Hematopoietic multipotent progenitor cell treated with erythropoietin and hydrocortisone succinate and interleukin-3 and kit ligand, for 15 days (in vitro differentiated cells): ENCODE measurements at regions not wholly inside any gene's neighbourhood (a gene's known extent, or its start where the extent isn't known, plus 50 kb on each side); places are given as distances from the start of the nearest gene placed in this dataset.

Experiments used
- DNase-seq: peaks from one replicate; pipeline ENCODE4 v3.0.0-alpha.2; 2015; ENCODE audit warnings: low spot score

DNA sequence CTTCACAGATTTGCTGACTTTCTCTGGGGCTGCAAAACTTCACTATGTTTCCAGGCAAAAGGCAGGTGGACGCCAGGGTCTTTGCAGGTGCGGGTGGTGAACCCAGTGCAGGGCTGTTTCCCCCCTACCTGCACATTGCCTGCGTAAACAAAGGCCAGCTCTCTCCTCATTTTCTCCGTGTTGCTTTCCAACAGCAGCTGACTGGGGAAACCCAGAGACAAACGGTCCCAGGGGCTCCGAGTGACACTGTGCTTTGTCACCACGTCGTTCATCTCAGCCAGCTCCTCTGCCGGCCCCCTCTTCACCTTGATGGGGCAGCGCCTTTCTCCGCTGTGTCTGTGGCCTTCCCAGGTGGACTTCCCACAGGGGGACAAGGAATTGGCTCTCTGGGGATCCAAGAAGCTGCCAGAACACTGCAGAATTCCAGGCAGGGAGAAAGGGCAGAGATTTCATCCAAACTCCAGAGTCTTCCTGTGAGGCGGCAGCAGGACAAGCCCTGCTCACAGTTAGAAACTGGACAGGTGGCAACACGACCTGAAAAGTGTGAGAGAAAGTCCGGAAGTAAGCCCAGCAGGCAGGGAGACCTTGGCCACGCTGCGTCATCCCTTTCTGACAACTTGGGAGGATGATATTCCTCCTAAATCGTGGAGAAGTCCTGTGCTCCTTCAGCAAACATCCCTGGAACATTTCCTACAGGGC lies 1493.7 kb downstream of the TBC1D22A start:
- DNase-seq = no peak

DNA sequence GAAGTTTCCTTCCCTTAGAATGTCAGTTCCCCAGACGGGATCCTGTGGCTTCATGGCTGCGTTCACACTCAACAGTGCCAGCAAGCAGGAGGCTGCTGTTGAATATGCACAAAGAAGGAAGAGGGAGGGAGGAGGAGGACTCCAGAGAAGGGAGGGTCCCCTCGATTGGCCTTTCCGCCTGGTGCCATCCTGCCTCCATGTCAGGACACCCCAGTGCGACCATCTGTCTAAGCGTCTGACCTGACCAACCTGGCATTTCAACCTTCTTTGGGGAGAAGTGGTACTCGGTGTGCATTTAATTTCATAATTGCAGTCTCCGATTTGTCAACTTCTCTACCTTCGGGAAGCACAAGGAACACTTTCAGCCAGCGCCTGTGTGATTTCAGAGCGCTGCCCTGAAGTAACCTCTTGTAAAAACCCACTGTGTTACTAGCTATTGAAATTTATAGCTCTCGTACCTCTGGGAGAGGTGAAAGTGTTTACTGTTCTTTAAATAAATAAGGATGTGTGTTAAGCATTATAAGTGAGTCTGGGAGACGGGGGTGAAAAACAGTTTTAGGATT lies 1491.9 kb downstream of the TBC1D22A start:
- DNase-seq = no peak

DNA sequence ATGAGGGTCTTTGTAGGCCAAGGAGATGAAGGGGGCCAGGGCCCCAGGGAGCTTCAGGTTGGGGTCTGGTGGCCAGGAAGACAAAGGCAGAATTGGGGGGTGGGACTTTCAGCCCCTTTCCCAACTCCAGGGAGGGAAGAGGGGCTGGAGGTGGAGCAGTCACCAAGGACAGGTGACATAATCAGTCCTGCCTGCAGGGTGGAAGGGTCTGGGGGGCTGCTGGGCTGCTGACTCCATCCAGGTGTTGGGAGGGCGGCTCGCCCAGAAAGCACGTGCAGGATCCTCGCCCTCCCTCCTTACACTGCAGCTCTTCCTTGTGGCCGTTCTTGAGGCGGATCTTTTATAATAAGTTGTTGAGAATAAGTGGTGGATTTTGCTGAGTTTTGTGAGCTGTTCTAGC lies 1491.1 kb downstream of the TBC1D22A start:
- DNase-seq = no peak

DNA sequence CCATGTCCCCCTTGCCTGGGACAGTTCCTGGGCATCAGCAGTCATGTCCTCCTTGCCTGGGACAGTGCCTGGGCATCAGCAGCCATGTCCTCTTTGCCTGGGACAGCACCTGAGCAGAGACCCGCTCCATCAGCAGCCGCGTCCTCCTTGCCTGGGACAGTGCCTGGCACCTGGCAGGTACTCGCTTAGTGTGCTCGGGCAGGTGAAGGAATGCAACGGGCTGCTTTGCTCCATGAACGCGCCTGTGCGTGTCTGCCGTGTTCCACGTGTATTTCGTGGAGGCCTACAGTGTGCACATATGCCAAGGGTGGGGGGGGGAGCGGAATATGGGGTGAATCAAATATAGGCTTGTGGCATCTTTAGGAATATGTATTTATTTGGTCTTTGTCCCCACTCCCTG lies 1490.7 kb downstream of the TBC1D22A start:
- DNase-seq = no peak

DNA sequence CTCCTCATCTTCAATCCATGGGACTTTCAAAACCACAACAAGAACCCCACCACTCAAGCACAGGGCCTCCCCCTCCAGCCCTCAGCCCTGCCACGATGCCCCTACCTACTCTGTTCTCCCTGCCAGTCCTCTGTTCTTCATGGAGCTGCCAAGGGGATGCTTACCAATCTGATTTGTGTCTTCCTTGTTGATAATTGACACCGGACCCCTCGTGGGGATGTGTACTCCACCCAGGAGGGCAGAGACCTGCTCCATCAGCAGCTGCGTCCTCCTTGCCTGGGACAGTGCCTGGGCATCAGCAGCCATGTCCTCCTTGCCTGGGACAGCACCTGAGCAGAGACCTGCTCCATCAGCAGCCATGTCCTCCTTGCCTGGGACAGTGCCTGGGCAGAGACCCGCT lies 1489.2 kb downstream of the TBC1D22A start:
- no peak for DNase-seq

DNA sequence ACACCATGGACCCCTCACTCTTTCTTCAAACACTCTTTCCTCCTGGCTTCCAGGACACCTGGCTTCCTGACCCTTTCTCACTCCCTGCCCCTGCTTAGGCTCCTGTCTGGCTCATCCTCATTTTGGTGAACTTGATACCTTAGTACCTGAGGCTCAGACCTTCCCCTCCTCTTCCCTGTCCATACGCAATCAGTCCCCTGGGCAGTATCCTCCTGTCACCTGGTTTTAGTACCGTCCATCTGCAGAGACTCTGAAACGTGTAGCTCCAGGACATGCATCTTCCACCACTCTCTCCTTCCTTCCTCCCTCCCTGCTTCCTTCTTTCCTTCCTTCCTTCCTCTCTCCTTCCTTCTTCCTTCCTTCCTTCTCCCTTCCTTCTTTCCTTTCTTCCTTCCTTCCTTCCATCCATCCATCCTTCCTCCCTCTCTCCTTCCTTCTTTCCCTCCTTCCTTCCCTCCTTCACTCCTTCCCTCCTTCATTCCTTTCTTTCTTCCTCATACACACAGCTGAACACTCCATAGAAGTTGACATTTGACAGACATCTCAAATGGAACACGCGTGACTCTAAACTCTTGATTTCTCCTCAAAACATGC lies 1488.6 kb downstream of the TBC1D22A start:
- DNase-seq = no peak

DNA sequence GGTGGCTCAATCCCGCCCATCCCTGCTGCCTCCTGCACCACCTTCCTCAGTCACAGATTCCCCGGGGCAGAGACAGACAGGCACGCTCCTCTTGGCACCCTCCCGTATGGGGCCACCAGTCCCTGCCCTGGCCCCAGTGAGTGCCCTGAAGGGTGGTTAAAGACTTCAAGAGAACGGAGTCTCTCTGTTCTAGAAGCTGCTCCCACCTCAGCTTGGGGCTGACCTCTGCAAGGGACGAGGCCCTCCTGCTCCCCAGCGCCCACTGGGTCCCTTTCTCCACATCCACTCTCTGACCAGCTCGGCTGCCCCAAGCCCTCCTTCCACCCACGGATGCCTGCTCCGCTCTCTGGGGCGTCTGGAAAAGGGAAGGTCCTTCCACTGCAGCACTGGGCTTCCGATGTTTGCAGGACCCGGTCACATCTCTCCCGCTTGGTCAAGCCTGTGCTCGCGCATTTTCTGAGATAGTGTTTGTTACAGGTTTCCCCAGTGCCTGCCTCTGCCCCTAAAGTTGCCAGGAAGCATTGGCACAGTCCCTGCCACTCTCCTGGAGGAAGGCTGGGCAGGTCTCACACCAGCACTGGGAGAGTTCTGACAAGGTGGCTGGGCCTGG lies 1487.9 kb downstream of the TBC1D22A start:
- no peak for DNase-seq

DNA sequence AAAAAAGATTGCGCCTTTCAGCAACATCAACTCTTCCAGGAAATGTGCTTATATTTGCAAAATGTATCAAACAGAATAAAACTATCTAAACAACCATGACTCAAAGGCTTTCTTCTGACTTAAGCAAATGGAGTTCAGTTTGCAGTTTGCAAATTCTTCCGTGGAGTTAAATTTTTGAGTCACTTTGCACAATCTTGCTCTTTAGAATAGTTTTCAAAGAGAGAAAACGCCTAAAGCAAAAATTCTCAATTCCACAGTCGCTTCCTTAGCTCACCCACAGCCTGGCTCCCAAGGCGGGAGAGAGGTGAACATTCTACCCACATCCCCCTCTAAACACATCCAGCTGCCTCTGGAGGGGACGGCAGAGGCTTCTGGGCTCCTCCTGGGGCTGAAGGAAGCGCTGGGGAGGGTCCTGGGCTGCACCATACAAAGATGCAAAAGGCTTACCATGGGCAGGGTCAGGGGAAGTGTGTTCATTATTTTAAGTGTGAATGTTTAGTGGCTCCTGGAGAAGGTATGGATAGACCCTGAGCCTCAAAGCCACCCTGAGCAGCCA lies 1487.3 kb downstream of the TBC1D22A start:
- DNase-seq = no peak

DNA sequence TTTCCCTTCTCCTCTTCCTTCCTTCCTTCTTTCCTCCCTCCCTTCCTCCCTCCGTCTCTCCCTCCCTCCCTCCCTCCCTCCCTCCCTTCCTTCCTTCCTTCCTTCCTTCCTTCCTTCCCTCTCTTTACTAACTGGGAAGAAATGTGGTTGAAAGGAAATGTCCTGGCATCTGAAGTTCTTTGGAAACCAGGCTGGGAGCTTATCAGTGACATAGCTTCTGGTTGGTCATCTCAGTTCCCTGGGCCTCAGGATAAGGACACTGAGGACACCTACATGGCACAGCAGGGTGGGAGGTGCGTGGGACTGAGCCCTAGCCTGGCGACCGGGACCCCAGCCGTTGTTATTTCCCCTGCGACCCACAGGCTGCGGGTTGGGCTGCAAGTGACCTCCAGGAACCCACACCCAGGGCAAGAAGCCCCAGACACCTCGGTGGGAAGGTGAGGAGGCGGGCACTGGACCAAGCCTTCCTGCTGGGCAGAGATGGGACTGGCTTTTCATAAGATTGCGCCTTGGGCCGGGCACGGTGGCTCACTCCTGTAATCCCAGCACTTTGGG lies 1486.5 kb downstream of the TBC1D22A start:
- no peak for DNase-seq

DNA sequence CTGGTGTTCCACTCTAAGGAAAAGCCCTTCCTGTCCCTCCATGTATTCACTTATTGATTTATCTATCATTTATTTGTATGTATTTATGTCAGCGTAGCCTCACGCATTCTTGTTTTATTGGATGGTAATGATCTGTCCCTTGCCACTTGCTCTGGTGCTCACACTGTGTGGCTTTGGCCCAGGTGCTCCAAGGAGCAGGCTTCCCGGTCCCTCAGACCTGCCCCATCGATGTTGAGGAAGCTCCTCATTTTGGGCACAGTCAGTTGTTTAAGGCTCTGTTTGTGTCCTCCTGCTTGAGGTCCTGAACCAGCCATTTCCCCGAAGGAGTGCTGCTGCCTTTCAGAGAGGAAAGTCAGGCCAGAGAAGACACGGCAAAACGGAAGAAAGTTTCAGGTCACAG lies 1485.4 kb downstream of the TBC1D22A start:
- DNase-seq = no peak

DNA sequence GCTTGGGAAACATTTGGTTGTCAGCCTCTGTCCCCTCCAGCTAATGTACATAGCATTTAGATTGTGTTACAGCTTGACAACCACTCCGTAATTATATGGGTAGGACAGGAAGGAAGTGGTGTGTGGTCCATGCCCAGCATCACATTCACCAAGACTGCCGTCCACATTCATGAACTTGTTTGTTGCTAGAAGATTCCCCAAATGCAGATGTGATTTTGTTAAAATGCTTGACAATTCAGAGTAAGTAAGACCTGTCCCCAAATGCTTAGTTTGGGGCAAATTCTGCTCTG lies 1482.7 kb downstream of the TBC1D22A start:
- DNase-seq = no peak

DNA sequence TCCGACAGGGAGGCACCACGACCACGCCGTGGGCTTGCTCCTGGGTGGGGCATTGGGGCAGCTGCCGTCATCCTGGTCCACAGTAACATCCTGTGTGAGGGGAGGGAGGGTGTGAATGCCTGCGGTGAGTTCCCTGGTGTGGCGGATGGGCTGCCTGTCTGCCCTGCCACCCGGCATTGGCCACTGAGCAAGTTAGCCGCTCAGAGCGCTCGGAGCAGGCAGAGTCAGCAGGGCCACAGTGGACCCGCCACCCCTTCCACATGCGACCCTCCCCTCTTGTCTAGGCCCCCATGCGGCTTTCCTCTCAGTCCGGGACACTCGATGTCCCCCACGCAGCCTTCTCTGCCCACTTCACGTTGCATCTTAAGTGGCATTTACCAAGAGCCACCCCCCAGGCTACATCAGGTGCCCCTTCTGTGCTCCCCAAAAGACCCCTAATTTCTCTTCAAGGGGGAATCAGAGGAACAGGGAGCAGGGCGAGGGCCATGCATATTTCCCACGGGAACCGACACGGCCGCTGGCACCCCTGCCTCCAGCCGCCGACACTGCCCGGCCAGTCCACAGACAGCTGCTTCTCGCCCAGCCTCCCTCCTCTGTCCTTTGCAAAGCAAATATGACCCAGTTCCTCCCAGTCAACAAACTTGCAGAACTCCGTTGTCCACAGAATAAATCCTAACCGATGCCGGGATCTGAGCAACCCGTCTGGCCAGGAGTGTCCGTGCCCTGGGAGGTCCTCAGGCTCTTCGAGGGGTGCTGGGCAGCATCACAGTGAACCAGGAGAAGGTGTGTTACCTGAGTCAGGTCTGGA lies 1482.1 kb downstream of the TBC1D22A start:
- no peak for DNase-seq

DNA sequence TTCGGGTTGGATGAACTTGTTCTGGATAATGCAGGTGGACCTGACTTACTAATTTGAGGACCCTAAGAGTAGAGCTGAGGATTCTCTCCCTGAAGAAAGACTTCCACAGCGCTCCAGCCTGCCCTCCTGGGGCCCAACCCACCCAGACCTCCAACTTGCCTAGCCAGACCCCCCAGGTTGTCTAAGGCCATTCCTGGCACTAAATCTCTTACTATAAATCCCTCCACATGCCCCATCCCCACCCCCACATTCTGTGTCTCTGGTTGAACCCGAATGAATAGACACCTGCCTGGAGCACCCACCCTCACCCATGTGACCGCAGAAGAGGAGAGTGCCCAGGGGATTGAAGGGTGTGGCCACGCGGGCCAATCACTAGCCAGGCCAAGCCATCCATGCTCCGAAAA lies 1480.0 kb downstream of the TBC1D22A start:
- DNase-seq = no peak

DNA sequence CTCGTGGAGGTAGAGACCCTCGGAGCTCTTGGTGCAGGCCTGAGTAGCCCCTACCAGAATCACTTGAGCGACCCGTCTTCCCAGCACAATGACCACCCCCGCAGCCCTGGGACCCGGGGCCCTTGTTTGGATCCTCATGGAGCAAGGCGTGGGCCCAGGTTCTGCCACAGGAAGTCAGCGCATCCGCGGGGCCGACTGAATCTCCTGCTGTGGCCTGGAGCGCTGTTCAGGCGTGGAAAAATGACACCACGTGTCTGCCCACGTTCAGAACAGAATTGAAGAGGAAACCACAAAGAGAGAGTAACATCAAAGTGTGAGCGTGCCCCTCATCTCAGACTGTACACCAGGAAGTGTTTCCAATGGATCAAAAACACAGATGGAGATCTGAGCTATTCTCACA lies 1479.2 kb downstream of the TBC1D22A start:
- no peak for DNase-seq

DNA sequence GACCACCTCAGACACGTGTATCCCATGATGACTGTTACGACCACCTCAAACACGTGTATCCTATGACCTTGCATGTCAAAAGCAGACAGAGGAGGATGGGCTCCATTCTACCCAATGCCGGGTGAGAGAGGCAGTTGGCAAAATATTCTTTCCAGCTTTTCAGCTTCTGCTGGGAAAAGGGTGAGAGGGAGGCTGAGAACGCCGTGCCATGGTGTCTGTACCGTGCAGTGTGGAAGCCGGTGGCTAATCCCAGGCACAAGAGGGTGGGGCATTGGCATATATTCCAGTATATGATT lies 1478.4 kb downstream of the TBC1D22A start:
- DNase-seq = no peak

DNA sequence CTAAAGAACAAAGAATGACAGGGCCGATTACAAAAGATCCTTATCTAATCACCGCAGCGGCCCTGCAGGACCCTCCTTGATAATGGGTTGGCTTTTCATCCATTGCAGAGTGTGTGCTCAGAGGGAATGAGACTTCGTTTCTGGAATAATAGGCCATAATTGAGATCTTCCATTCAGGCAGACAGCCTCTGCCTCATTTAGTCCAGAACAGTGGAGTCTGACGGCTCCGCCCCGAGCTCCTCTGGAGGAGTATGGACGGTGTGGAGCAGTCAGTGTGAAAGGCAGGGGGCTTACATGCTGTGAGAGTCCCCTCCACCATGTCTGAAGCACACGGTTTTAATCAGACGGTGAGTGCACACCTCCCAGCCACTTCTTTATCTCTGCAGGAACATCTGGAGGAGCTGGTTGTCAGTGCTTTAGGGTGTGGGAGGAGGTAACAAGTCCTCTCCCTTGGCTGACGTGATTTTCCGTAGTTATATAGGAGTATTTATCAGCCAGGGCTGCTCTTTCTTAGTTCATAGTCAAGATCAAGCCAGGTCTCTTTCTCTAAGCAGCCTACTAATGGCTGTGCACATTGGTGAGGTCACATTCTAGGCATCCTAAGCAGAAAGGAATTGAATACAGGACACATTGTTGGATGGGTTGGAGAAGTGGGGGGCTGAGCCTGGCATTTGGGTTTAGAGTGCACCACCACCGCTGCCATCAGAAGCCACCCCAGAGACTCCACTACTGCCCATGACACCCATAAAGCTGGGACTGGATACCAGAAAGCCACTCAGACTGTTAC lies 1477.9 kb downstream of the TBC1D22A start:
- DNase-seq = no peak

DNA sequence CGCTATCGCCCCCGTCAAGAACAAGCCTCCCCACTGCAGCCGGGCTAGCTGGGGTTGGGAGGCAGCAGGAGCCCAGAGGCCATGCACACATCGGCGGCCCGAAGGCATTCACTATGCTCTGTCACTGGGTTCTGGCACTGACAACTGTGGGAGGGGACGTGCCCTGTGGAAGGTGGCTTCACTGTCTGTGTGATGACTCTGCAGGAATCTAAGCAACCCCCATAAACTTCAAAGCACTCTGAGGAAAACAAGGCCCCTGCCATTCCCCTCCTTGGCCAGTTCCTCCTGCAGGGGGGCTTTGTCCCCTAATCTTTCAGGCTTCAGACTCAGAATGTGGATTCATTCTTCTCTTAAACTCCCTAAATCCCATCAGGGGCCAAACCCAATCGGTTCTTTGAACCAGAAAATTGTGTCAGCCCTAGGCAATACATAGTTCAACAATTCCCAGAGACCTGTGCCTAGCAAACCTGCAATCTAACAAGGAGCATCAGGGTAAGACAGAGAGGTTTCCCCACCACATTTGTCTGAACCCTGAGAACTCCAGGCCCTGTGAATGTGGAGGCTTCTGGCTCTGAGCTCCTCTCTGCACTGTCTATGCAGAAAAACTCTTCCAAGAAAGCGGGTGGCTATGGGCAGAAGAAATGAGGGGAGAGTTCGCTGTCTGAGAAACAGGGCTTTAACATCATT lies 1477.2 kb downstream of the TBC1D22A start:
- DNase-seq = no peak

DNA sequence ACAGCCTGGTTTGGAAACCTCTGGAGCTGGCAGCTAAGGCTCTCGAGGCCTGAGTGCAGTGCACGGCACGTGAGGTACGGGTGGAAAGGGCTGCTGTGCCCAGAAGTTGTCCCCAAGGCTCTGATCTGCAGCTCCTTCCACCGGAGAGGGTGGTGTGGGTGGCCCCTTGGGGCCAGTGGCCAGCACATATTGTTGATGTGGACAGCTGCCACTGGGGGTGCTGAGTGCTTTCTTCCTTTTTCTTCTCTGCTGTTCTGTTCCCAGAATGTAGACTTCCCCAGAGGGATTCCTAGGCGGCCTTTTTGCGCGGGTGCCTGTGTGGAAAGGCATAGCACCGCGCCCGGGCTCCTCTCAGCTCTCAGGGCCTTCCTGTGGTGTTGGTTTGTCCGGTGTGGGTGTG lies 1476.5 kb downstream of the TBC1D22A start:
- no peak for DNase-seq

DNA sequence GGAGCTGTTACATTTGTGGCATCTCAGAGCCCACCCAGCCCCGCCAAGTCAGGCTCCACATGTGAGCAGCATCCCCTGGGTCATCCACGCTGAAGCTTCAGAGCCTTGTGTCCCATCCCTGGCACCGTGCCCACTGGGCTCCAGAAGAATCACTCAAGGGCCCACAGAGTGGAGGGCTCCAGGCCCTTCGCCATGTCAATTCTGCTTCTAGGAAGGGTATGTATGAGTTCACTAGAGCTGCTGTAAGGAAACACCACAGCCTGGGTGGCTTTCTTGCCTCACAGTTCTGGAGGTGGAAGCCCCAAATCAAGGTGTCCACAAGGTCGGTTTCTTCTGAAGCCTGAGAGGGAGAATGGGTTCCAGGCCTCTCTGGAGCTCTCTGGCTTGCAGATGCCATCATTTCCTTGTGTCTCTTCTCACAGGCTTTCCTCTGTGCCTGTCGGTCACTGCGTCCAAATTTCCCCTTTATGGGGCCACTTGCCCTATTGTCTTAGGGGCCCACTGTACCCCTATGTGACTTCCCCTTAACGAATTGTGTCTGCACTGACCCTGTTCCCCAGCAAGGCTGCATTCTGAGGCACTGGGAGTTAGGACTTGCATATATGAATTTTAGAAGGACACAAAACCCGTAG lies 1476.0 kb downstream of the TBC1D22A start:
- no peak for DNase-seq

DNA sequence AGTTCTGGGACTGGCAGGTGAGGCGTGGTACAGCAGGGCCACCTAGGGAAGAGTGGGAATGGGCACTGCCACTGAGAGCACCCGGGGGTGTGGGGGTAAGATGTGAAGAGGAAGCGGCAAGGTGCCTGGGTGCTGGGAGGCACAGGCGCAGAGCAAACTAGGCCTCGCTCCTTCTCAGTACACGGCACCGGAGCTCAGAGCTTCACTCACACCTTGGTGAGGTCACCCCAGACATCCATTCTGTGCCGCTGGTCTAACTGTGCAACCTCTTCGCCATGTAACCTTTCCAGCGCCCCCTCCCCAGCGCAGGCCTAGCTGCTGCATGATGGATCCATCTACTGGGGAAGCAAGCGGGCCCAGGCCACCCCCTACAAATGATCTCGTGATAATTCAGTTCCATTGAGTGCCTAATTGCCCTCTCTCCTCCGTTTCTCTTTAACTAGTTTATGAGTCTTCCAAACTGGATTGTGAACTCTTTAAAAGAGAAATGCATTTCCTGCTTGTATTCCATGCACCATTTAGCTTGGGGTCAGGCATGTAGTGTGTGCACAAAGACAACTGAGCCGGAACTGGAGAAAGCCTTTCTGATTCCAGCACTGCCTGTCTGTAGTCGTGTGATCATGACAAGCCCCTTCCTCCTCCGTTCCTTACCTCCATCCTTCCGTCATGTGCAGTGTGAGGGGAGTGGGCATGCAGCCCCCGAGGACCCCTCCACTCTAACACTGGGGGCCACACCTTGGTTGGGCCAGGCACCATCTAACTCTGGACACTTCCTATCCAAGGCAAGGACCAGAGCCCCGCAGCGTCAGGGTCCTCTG lies 1475.2 kb downstream of the TBC1D22A start:
- DNase-seq = no peak
